ENCODE measurements at regions not wholly inside any gene's neighbourhood (a gene's known extent, or its start where the extent isn't known, plus 50 kb on each side); places are given as distances from the start of the nearest gene placed in this dataset.

DNA sequence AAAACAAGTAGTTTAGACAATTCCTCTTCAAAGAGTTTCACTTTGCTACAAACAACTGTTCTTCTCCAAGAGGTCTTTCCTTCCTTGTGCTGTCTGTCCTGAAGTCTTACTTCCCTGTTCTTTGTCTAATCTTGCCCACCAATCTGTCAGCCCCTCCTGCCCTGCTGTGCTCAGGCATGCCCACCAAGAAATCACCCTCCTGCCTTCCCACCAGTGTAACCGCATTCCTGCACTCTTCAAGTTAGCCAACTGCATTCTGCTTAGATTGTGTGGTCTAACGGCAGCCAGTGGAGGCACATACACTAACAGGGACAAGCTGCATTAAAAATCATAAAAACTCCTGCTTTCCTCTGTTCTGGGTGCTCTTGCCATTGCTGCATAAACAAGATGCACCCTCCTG, 215.9 kb upstream of the RBMY1B start:
- ATAC-seq (replicated peaks) (no peak), DNase-seq (no peak)
- Mint-ChIP-seq H3K4me3 (no peak overlapping the region), H3K36me3 (ENCODE audit: insufficient read depth) (no peaks in the 10 kb centered on the region), H3K9me3 (no peaks in the 10 kb centered on the region), H3K27me3 (peaks cover 0 to 29% of the 10 kb centered on the region in 2 donors), H3K4me1 (ENCODE audit: low read depth in 2 of 2) (no peaks in the 10 kb centered on the region), H3K27ac (no peak overlapping the region)

DNA sequence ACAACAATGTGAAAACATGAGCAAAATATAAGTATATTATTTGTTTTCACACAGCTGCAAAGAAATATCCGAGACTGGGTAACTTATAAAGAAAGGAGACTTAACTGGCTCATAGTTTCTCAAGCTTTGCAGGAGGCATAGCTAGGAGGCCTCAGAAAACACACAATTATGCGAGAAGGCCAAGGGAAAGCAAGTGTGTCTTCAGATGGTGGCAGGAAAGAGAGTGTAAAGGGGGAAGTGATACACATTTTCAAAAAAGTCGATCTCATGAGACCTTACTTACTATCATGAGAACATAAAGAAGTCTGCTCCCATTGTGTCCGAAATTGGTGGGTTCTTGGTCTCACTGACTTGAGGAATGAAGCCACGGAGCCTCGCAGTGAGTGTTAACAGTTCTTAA, 208.9 kb upstream of the RBMY1B start:
- DNase-seq = no peak
- H3K27ac Mint-ChIP-seq = no peak overlapping the region
- H3K36me3 Mint-ChIP-seq (ENCODE audit: insufficient read depth) = no peaks in the 10 kb centered on the region
- ATAC-seq (replicated peaks) = no peak
- H3K4me3 Mint-ChIP-seq = no peak overlapping the region
- H3K4me1 Mint-ChIP-seq (ENCODE audit: low read depth in 2 of 2) = no peaks in the 10 kb centered on the region
- H3K9me3 Mint-ChIP-seq = no peaks in the 10 kb centered on the region
- H3K27me3 Mint-ChIP-seq = peaks cover 0 to 16% of the 10 kb centered on the region in 2 donors

DNA sequence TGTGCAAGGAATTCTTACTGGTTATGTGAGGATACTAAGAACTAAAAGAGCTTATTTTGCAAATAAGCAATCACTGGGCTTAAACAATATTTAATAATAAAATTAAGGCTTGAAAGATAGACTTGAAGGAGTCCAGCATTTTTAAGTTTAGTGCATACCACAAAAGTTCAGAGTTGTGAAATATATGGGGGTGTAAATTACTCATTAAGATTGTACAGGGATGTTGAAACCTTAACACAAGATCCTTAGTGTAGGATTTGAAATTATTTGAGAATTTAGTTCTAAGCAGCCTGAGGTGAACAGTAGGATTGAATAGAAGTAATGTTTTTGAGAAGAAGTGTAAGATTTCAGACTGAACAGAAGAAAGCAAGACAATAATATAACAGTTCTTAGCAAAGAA, 195.8 kb upstream of the RBMY1B start:
- Mint-ChIP-seq H3K9me3 (no peaks in the 10 kb centered on the region), H3K36me3 (ENCODE audit: insufficient read depth) (no peaks in the 10 kb centered on the region), H3K4me3 (no peak overlapping the region), H3K27ac (no peak overlapping the region), H3K27me3 (peaks cover 0 to 6% of the 10 kb centered on the region in 2 donors), H3K4me1 (ENCODE audit: low read depth in 2 of 2) (no peaks in the 10 kb centered on the region)
- ATAC-seq (replicated peaks) = no peak
- DNase-seq = no peak
